A549 (cell line): ENCODE measurements at regions not wholly inside any gene's neighbourhood (a gene's known extent, or its start where the extent isn't known, plus 50 kb on each side); places are given as distances from the start of the nearest gene placed in this dataset.

Experiments used
- ATAC-seq, 2 experiments: fragments of 200-7000 bp in 1 of 2; fragments of >200 bp in 1 of 2; cut with Nextera tagmentation in 1 of 2; cut with Tn5 transposase in 1 of 2; 3 replicates each; pipeline versions ENCODE4 v1.8.0 to v1.9.1; 2018 to 2020; ENCODE audit warnings: mild to moderate bottlenecking in 1 of 2, moderate library complexity in 1 of 2
- CTCF ChIA-PET: fragments of 300-600 bp; sonication (Branson Sonifier 250); formaldehyde crosslinking; extraction: SDS; loops from one replicate; lab custom pipeline; 2021; ENCODE audit warnings: antibody characterized with exemption, inconsistent platforms; lab: Yijun Ruan, JAX
- POLR2A ChIA-PET: fragments of 350-600 bp; formaldehyde crosslinking; extraction: SDS; loops from one replicate; lab custom pipeline; 2021; ENCODE audit warnings: antibody characterized with exemption, inconsistent platforms; lab: Yijun Ruan, JAX
- DNase-seq, 2 experiments: peaks; one replicate each; pipeline versions ENCODE4 v3.0.0 to v3.0.0-alpha.2; 2011 to 2016; ENCODE audit warnings: low read depth in 1 of 2, low spot score in 1 of 2
- FAIRE-seq: peaks from 2 replicates; lab custom pipeline; 2011; peaks lifted over from hg19 to GRCh38; lab: Jason Lieb, UNC
- H3K27ac ChIP-seq, 2 experiments: fragments of >200 bp; sonication (Bioruptor Twin); formaldehyde crosslinking; 3 replicates each; pipeline ENCODE4 v1.5.1; 2016 to 2017
- H3K4me1 ChIP-seq: fragments of >200 bp; sonication (Bioruptor Twin); formaldehyde crosslinking; 3 replicates; pipeline ENCODE4 v1.6.1; 2016
- H3K4me2 ChIP-seq: fragments of >200 bp; sonication (Bioruptor Twin); formaldehyde crosslinking; 3 replicates; pipeline ENCODE4 v1.6.1; 2016
- H3K4me3 ChIP-seq: fragments of >200 bp; sonication (Bioruptor Twin); formaldehyde crosslinking; 3 replicates; pipeline ENCODE4 v1.5.1; 2016
- H3K9me3 ChIP-seq: fragments of >200 bp; sonication (Bioruptor Twin); formaldehyde crosslinking; 3 replicates; pipeline ENCODE4 v1.6.1; 2016
- BCL3 ChIP-seq: fragments of >200 bp; sonication (Bioruptor Twin); formaldehyde crosslinking; IDR thresholded peaks from 3 replicates; pipeline ENCODE4 v1.6.1; 2016
- BHLHE40 ChIP-seq: IDR thresholded peaks from 2 replicates; pipeline ENCODE4 v1.6.1; 2012; ENCODE audit warnings: low read depth, low read length, inconsistent platforms
- CBX2 ChIP-seq: fragments of 200-600 bp; sonication (generic); IDR thresholded peaks from 2 replicates; pipeline ENCODE4 v1.6.1; 2016; ENCODE audit warnings: low read depth, mild to moderate bottlenecking, borderline replicate concordance
- CHD2 ChIP-seq: fragments of 150-350 bp; IDR thresholded peaks from 2 replicates; pipeline ENCODE4 v1.6.1; 2014; ENCODE audit warnings: low read length; ENCODE audit not compliant: partially characterized antibody
- CHD4 ChIP-seq: fragments of 200-600 bp; sonication (generic); IDR thresholded peaks from 2 replicates; pipeline ENCODE4 v1.6.1; 2016; ENCODE audit warnings: antibody characterized with exemption, mild to moderate bottlenecking, borderline replicate concordance
- EHF ChIP-seq: fragments of 250-450 bp; sonication (Bioruptor Pico); IDR thresholded peaks from 2 replicates; pipeline ENCODE4 v1.5.0; 2020; ENCODE audit warnings: mild to moderate bottlenecking
- EHMT2 ChIP-seq: fragments of 200-600 bp; sonication (generic); IDR thresholded peaks from 2 replicates; pipeline ENCODE4 v1.6.1; 2016; ENCODE audit warnings: antibody characterized with exemption, low read depth, mild to moderate bottlenecking, moderate library complexity
- EP300 ChIP-seq, 2 experiments: fragments of >200 bp; sonication (Bioruptor Twin); formaldehyde crosslinking; IDR thresholded peaks; 2 replicates in 1 of 2; 3 replicates in 1 of 2; pipeline ENCODE4 v1.6.1; 2016 to 2017
- ESRRA ChIP-seq: fragments of 150-350 bp; IDR thresholded peaks from 2 replicates; pipeline ENCODE4 v1.6.1; 2014; ENCODE audit warnings: mild to moderate bottlenecking, low read length, borderline replicate concordance
- FOSB ChIP-seq: fragments of 250-450 bp; sonication (Bioruptor Pico); IDR thresholded peaks from 2 replicates; pipeline ENCODE4 v1.5.0; 2020; ENCODE audit warnings: mild to moderate bottlenecking, moderate library complexity
- FOXS1 ChIP-seq: fragments of 250-450 bp; sonication (Bioruptor Pico); IDR thresholded peaks from 2 replicates; pipeline ENCODE4 v1.5.0; 2020; ENCODE audit warnings: mild to moderate bottlenecking, moderate library complexity
- GATA3 ChIP-seq: IDR thresholded peaks from 2 replicates; pipeline ENCODE4 v1.6.1; 2012; ENCODE audit warnings: borderline replicate concordance
- HDAC2 ChIP-seq: fragments of 200-600 bp; sonication (generic); IDR thresholded peaks from 2 replicates; pipeline ENCODE4 v1.6.1; 2016
- HES2 ChIP-seq: fragments of >200 bp; sonication (Bioruptor Twin); formaldehyde crosslinking; IDR thresholded peaks from 2 replicates; pipeline ENCODE4 v1.6.1; 2016
- HOXA7 ChIP-seq: fragments of 250-450 bp; sonication (Bioruptor Pico); IDR thresholded peaks from 2 replicates; pipeline ENCODE4 v1.5.0; 2020; ENCODE audit warnings: mild to moderate bottlenecking, moderate library complexity
- HOXB13 ChIP-seq: fragments of 250-450 bp; sonication (Bioruptor Pico); IDR thresholded peaks from 2 replicates; pipeline ENCODE4 v1.5.0; 2020; ENCODE audit warnings: low read depth, mild to moderate bottlenecking, moderate library complexity
- HOXB5 ChIP-seq: fragments of 250-450 bp; sonication (Bioruptor Pico); IDR thresholded peaks from 2 replicates; pipeline ENCODE4 v1.5.0; 2020; ENCODE audit warnings: mild to moderate bottlenecking, moderate library complexity
- JUN ChIP-seq, 2 experiments: fragments of >200 bp; sonication (Bioruptor Twin); formaldehyde crosslinking; IDR thresholded peaks; 2 replicates in 1 of 2; 3 replicates in 1 of 2; pipeline ENCODE4 v1.6.1; 2016 to 2017
- KDM1A ChIP-seq: fragments of 200-600 bp; sonication (generic); IDR thresholded peaks from 2 replicates; pipeline ENCODE4 v1.6.1; 2016; ENCODE audit warnings: low read depth, mild to moderate bottlenecking
- MAFK ChIP-seq: fragments of 450-650 bp; IDR thresholded peaks from 2 replicates; pipeline ENCODE4 v1.6.1; 2014; ENCODE audit not compliant: partially characterized antibody
- MAX ChIP-seq: IDR thresholded peaks from 2 replicates; pipeline ENCODE4 v1.6.1; 2012
- PBX3 ChIP-seq: IDR thresholded peaks from 2 replicates; pipeline ENCODE4 v1.6.1; 2012
- PHF8 ChIP-seq: fragments of 200-600 bp; sonication (generic); IDR thresholded peaks from 2 replicates; pipeline ENCODE4 v1.6.1; 2016; ENCODE audit warnings: low read depth, mild to moderate bottlenecking, antibody characterized with exemption, moderate library complexity, borderline replicate concordance
- POLR2A ChIP-seq: IDR thresholded peaks from 2 replicates; pipeline ENCODE4 v1.6.1; 2012; ENCODE audit warnings: mild to moderate bottlenecking, low read length
- RFX5 ChIP-seq: fragments of 450-650 bp; IDR thresholded peaks from 2 replicates; pipeline ENCODE4 v1.7.1; 2014; ENCODE audit warnings: antibody characterized with exemption, mild to moderate bottlenecking, moderate library complexity
- SMC3 ChIP-seq: fragments of >200 bp; sonication (Bioruptor Twin); formaldehyde crosslinking; IDR thresholded peaks from 3 replicates; pipeline ENCODE4 v1.6.1; 2018; ENCODE audit warnings: inconsistent platforms
- TFCP2L1 ChIP-seq: fragments of 250-450 bp; sonication (Bioruptor Pico); IDR thresholded peaks from 2 replicates; pipeline ENCODE4 v1.5.0; 2021; ENCODE audit warnings: mild to moderate bottlenecking
- ZFP36 ChIP-seq: fragments of 450-650 bp; IDR thresholded peaks from 2 replicates; pipeline ENCODE4 v1.6.1; 2014; ENCODE audit warnings: borderline replicate concordance; ENCODE audit not compliant: partially characterized antibody
- WGBS: methylation state at CpG from one replicate; pipeline ENCODE4 v1.1.6; 2017; ENCODE audit errors: missing lambda C conversion rate; 5-methylcytosine and 5-hydroxymethylcytosine counted together

- ChIA-PET CTCF (no interaction called here), POLR2A (no interaction called here)
These were observed 78.8 kb upstream of the PCDH7 start for GRCh38 chr4:30641345-30641744.

GRCh38 chr4:30642567-30642966 is 77.6 kb upstream of the PCDH7 start:
- no peak for ATAC-seq
- CTCF ChIA-PET = no interaction called here

More at GRCh38 chr4:30641345-30641744, 78.8 kb upstream of the PCDH7 start:
- ATAC-seq (no peak), FAIRE-seq (no peak), DNase-seq (no peak)
- Histone ChIP-seq H3K27ac (no peak overlapping the region), H3K4me1 (no peaks in the 10 kb centered on the region), H3K4me3 (no peak overlapping the region), H3K9me3 (no peaks in the 10 kb centered on the region), H3K4me2 (no peak overlapping the region)
- TF ChIP-seq KDM1A = no peak
- TF ChIP-seq FOSB (CRISPR knock-in tag) = no peak
- no peak for TF ChIP-seq RFX5
- TF ChIP-seq TFCP2L1 (CRISPR knock-in tag) = no peak
- no peak for TF ChIP-seq CHD4
- TF ChIP-seq EP300 (IDR thresholded peaks at IDR 0.05) = no peak
- TF ChIP-seq CHD2 = no peak
- TF ChIP-seq MAFK = no peak
- no peak for TF ChIP-seq CBX2
- TF ChIP-seq FOXS1 (CRISPR knock-in tag) = no peak
- TF ChIP-seq POLR2A = no peak
- 0% methylated on average over 1 of the region's 1 CpG for WGBS

GRCh38 chr4:30653291-30653690 is 66.9 kb upstream of the PCDH7 start:
- ATAC-seq (no peak), DNase-seq (no peak), FAIRE-seq (no peak)
- Histone ChIP-seq H3K27ac (no peak overlapping the region), H3K4me2 (no peak overlapping the region), H3K4me1 (no peaks in the 10 kb centered on the region), H3K9me3 (no peaks in the 10 kb centered on the region), H3K4me3 (no peak overlapping the region)
- CTCF ChIA-PET = no interaction called here
- WGBS = 0% methylated on average over 1 of the region's 1 CpG
- TF ChIP-seq SMC3 (no peak), HDAC2 (no peak), HOXA7 (CRISPR knock-in tag) (no peak), HOXB13 (CRISPR knock-in tag) (no peak), MAX (no peak), EHF (no peak)
- POLR2A ChIA-PET = no interaction called here

More at GRCh38 chr4:30642567-30642966, 77.6 kb upstream of the PCDH7 start:
- Histone ChIP-seq H3K27ac (no peak overlapping the region), H3K4me2 (no peak overlapping the region), H3K4me1 (no peaks in the 10 kb centered on the region), H3K9me3 (no peaks in the 10 kb centered on the region), H3K4me3 (no peak overlapping the region)
- DNase-seq (no peak), FAIRE-seq (no peak)
- POLR2A ChIA-PET = no interaction called here
- WGBS = 4% methylated on average over 1 of the region's 1 CpG
- no peak for TF ChIP-seq JUN (IDR thresholded peaks at IDR 0.05)

- Histone ChIP-seq H3K4me1 (no peaks in the 10 kb centered on the region), H3K27ac (no peak overlapping the region), H3K9me3 (no peaks in the 10 kb centered on the region), H3K4me3 (no peak overlapping the region), H3K4me2 (no peak overlapping the region)
- ChIA-PET CTCF (no interaction called here), POLR2A (no interaction called here)
- WGBS = 5% methylated on average over 5 of the region's 5 CpGs
- TF ChIP-seq ZFP36 (no peak), BHLHE40 (no peak), GATA3 (no peak), PHF8 (no peak), CHD4 (no peak), EHMT2 (no peak), ESRRA (no peak), BCL3 (no peak), PBX3 (no peak), MAFK (no peak), HES2 (no peak), HOXA7 (CRISPR knock-in tag) (no peak), HOXB5 (CRISPR knock-in tag) (no peak), FOSB (CRISPR knock-in tag) (no peak)
- ATAC-seq = no peak
- DNase-seq = no peak
- no peak for FAIRE-seq
These were observed 63.3 kb upstream of the PCDH7 start for GRCh38 chr4:30656828-30657227.
